GM13976 (cell line): ENCODE measurements at regions not wholly inside any gene's neighbourhood (a gene's known extent, or its start where the extent isn't known, plus 50 kb on each side); places are given as distances from the start of the nearest gene placed in this dataset.

Source experiments
- DNase-seq: peaks from one replicate; pipeline ENCODE4 v3.0.0; 2012; ENCODE audit warnings: low spot score
- CTCF ChIP-seq: IDR thresholded peaks from 2 replicates; pipeline ENCODE4 v1.5.1; 2012; ENCODE audit warnings: borderline replicate concordance, mild to moderate bottlenecking; ENCODE audit not compliant: insufficient read depth; ENCODE audit errors: extremely low read depth, missing control alignments, control extremely low read depth
- in situ Hi-C: fragments of 300-500 bp; cut with MboI; formaldehyde crosslinking; loops from one replicate; pipeline ENCODE4 v1.12.0; 2022; ENCODE audit warnings: low sequenced_read_pairs, mixed read lengths, inconsistent platforms; ENCODE audit not compliant: unreplicated experiment

GRCh38 chr1:178613271-178613945, 100.5 kb downstream of the TEX35 start:
- no peak for DNase-seq
- in situ Hi-C loops: no loop called here
- no peak for TF ChIP-seq CTCF

DNA sequence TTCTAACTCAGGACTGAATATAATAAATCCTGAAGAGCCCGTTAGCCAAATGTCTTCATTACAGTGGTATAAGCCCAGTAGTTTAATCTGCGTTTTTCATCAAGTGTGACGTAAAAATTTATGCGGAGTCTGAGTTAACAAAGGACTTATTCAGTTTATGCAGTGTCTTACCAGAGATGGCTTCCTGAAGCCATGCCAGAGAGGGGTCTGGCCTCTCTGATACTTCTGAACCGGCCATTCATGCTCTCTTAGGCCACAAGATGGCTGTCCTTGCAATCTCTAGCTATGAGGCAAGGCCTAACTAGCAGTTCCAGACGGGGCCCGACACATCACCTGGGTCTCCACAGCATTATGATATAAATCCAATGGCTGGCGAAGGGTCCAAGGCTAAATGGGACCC, 101.4 kb downstream of the TEX35 start:
- TF ChIP-seq CTCF: no peak
- in situ Hi-C loops: no loop called here
- no peak for DNase-seq

DNA sequence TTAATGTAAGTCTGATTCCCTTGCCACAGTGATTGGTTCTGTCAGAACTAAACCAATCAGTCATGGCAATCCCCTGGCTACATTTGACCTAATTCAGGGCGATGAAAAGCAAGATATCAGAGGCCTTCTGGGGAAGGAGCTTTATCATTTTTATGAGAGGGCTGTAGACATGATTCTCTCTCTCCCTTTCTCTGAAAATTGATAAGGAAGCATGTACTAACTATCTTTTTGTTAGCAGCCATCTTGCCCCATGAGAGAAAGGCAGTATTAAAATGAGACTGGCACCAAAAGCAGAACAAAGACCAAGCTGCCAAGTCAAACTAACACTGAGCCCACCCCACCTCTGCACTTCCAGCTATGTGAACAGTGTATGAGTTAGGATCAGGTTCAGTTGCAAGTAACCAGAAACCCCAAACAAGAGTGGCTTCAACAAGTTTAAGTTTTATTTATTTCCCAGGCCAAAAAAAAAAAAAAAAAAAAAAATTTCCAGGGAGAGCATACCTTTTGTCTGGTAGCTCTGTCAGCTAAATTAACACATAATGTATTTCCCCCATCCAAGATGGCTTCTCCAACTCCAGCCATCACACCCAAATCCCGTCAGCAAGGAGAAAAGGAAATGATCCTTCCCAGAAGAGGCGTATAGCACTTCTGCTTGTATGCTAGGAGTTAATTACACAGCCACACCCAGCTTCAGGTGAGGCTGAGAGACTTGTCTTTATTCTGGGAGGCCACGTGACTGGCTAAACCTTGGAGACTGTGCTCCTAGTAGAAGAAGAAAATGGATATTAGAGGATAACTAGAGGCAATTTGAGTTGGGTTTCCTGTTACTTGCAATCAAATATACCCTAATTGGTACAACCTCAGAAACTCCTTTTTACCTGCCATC, 105.8 kb upstream of the RALGPS2 start:
- no peak for TF ChIP-seq CTCF
- no peak for DNase-seq
- in situ Hi-C loops: no loop called here

DNA sequence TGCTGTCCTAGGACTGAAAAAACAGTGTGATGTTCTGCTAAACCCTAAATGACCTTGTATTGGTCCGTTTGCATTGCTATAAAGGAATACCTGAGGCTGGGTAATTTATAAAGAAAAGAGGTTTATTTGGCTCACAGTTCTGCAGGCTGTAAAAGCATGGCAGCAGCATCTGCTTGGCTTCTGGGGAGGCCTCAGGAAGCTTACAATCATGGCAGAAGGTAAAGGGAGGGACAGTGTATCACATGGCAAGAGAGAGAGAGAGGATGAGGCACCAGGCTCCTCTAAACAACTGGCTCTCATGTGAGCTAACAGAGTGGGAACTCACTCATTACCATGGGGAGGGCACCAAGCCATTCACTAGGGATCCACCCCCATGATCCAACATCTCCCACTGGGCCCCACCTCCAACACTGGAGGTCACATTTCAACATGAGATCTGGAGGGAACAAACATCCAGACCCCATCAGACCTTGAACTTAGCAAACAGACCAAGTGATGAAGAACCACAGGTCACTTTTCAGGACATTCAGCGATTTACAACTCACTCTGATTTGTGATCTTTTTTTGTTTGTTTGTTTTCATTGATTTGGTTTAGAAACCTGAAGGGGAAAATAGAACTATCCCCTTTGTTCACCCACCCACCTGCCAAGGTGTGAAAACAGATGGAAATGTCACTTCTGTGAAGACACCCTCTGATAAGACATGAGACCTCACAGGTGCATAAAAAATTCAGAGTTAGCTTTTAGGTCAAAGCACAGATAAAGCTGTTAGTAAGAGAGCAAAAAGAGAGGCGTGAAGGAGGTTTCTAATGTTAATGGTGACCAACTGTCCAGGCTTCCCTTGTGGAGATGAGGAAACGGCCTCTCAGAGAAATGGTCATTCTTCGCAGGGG, 104.2 kb upstream of the RALGPS2 start:
- TF ChIP-seq CTCF: no peak
- DNase-seq: no peak
- in situ Hi-C loops: no loop called here

GRCh38 chr1:178621822-178622221, 103.2 kb upstream of the RALGPS2 start:
- no peak for TF ChIP-seq CTCF
- in situ Hi-C loops: no loop called here
- DNase-seq: no peak

- no peak for TF ChIP-seq CTCF
- DNase-seq: no peak
- in situ Hi-C loops: no loop called here
Observed at GRCh38 chr1:178625695-178626094, 99.3 kb upstream of the RALGPS2 start.
